ENCODE measurements at regions not wholly inside any gene's neighbourhood (a gene's known extent, or its start where the extent isn't known, plus 50 kb on each side); places are given as distances from the start of the nearest gene placed in this dataset.

DNA sequence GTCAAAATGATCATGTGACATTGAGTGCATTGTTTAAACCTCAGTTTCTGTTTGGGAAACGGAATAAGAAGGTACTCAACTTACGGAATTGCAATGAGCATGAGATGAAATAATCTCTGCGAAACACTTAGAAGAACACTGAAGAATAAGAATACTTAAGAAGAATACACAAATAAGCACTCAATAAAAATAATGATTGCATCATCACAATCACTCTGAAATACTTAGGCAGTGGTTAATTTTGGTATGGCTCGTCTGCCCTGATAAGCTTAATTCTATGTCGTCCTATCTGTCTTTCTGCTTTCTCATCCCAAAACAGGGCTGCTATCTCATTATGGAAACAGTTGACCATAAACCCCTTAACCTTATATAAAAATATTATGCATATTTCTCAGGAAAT lies 823.6 kb downstream of the DIAPH3 start:
- no peak for TF ChIP-seq POLR2A (IDR thresholded peaks at IDR 0.05)
- TF ChIP-seq, protein P1, sequence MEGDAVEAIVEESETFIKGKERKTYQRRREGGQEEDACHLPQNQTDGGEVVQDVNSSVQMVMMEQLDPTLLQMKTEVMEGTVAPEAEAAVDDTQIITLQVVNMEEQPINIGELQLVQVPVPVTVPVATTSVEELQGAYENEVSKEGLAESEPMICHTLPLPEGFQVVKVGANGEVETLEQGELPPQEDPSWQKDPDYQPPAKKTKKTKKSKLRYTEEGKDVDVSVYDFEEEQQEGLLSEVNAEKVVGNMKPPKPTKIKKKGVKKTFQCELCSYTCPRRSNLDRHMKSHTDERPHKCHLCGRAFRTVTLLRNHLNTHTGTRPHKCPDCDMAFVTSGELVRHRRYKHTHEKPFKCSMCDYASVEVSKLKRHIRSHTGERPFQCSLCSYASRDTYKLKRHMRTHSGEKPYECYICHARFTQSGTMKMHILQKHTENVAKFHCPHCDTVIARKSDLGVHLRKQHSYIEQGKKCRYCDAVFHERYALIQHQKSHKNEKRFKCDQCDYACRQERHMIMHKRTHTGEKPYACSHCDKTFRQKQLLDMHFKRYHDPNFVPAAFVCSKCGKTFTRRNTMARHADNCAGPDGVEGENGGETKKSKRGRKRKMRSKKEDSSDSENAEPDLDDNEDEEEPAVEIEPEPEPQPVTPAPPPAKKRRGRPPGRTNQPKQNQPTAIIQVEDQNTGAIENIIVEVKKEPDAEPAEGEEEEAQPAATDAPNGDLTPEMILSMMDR (IDR thresholded peaks at IDR 0.05): no peak

Measured in tibial nerve (tissue), 3 donors.